H9 (cell line): ENCODE measurements at regions not wholly inside any gene's neighbourhood (a gene's known extent, or its start where the extent isn't known, plus 50 kb on each side); places are given as distances from the start of the nearest gene placed in this dataset.

ENCODE experiments used
- DNase-seq: peaks from one replicate; pipeline ENCODE4 v3.0.0-alpha.2; 2017
- H2AFZ ChIP-seq: one replicate; pipeline ENCODE4 v1.6.1; 2013; ENCODE audit warnings: mild to moderate bottlenecking, low read length, control low read depth, moderate library complexity
- H2AK5ac ChIP-seq: 2 replicates; pipeline ENCODE4 v1.6.1; 2013; ENCODE audit warnings: low read length, control low read depth, mixed read lengths; ENCODE audit not compliant: insufficient read length
- H2BK120ac ChIP-seq: one replicate; pipeline ENCODE4 v1.6.1; 2013; ENCODE audit warnings: low read depth, mild to moderate bottlenecking, low read length, control low read depth, inconsistent platforms; ENCODE audit not compliant: poor library complexity, severe bottlenecking
- H2BK12ac ChIP-seq: 2 replicates; pipeline ENCODE4 v1.6.1; 2013; ENCODE audit warnings: low read length, control low read depth, mixed read lengths, low read depth; ENCODE audit not compliant: insufficient read length
- H2BK15ac ChIP-seq: 2 replicates; pipeline ENCODE4 v1.6.1; 2013; ENCODE audit warnings: low read depth, low read length, control low read depth
- H2BK20ac ChIP-seq: one replicate; pipeline ENCODE4 v1.6.1; 2013; ENCODE audit warnings: low read depth, mild to moderate bottlenecking, low read length, control low read depth, inconsistent platforms; ENCODE audit not compliant: poor library complexity, severe bottlenecking
- H2BK5ac ChIP-seq: 2 replicates; pipeline ENCODE4 v1.6.1; 2013; ENCODE audit warnings: low read length, control low read depth, mixed read lengths; ENCODE audit not compliant: insufficient read length
- H3K14ac ChIP-seq: 2 replicates; pipeline ENCODE4 v1.6.1; 2013; ENCODE audit warnings: low read length, control low read depth; ENCODE audit not compliant: insufficient read depth
- H3K18ac ChIP-seq: 2 replicates; pipeline ENCODE4 v1.6.1; 2013; ENCODE audit warnings: low read depth, mild to moderate bottlenecking, mixed read lengths, low read length, control low read depth; ENCODE audit not compliant: insufficient read length
- H3K23ac ChIP-seq: 2 replicates; pipeline ENCODE4 v1.6.1; 2013; ENCODE audit warnings: low read length, control low read depth, mixed read lengths, low read depth; ENCODE audit not compliant: insufficient read length
- H3K23me2 ChIP-seq: 2 replicates; pipeline ENCODE4 v1.6.1; 2013; ENCODE audit warnings: low read depth, mild to moderate bottlenecking, mixed read lengths, low read length, control low read depth; ENCODE audit not compliant: insufficient read length, poor library complexity, severe bottlenecking
- H3K27ac ChIP-seq: 2 replicates; pipeline ENCODE4 v1.5.1; 2013; ENCODE audit warnings: low read length, control low read depth, mixed read lengths, low read depth; ENCODE audit not compliant: insufficient read length
- H3K27me3 ChIP-seq: 2 replicates; pipeline ENCODE4 v1.6.1; 2013; ENCODE audit warnings: low read length, control low read depth, inconsistent platforms; ENCODE audit not compliant: insufficient read depth
- H3K4ac ChIP-seq: 2 replicates; pipeline ENCODE4 v1.6.1; 2013; ENCODE audit warnings: low read depth, mild to moderate bottlenecking, control low read depth, inconsistent platforms, low read length, moderate library complexity
- H3K4me1 ChIP-seq: 2 replicates; pipeline ENCODE4 v1.6.1; 2013; ENCODE audit warnings: low read length, control low read depth, inconsistent platforms; ENCODE audit not compliant: insufficient read depth
- H3K4me2 ChIP-seq: 2 replicates; pipeline ENCODE4 v1.6.1; 2013; ENCODE audit warnings: low read length, control low read depth, mixed read lengths; ENCODE audit not compliant: insufficient read length, insufficient read depth
- H3K56ac ChIP-seq: 2 replicates; pipeline ENCODE4 v1.6.1; 2013; ENCODE audit warnings: low read depth, mild to moderate bottlenecking, mixed read lengths, low read length, control low read depth; ENCODE audit not compliant: insufficient read length
- H3K79me1 ChIP-seq: 2 replicates; pipeline ENCODE4 v1.6.1; 2013; ENCODE audit warnings: low read depth, mild to moderate bottlenecking, moderate library complexity, low read length, control low read depth, inconsistent platforms; ENCODE audit not compliant: insufficient read depth, poor library complexity, severe bottlenecking
- H3K79me2 ChIP-seq: 2 replicates; pipeline ENCODE4 v1.6.1; 2013; ENCODE audit warnings: low read length, control low read depth, inconsistent platforms; ENCODE audit not compliant: insufficient read depth
- H3K9ac ChIP-seq: 2 replicates; pipeline ENCODE4 v1.6.1; 2013; ENCODE audit warnings: low read length, control low read depth, mixed read lengths; ENCODE audit not compliant: insufficient read length; ENCODE audit errors: extremely low read depth
- H3K9me3 ChIP-seq: one replicate; pipeline ENCODE4 v1.6.1; 2013; ENCODE audit warnings: low read depth, low read length, inconsistent platforms; ENCODE audit not compliant: control insufficient read depth
- H3T11ph ChIP-seq: one replicate; pipeline ENCODE4 v1.6.1; 2013; ENCODE audit warnings: mild to moderate bottlenecking, low read length, control low read depth, inconsistent platforms
- H4K20me1 ChIP-seq: one replicate; pipeline ENCODE4 v1.6.1; 2013; ENCODE audit not compliant: control insufficient read depth, insufficient read length, insufficient read depth
- H4K5ac ChIP-seq: 2 replicates; pipeline ENCODE4 v1.6.1; 2013; ENCODE audit warnings: low read depth, mild to moderate bottlenecking, mixed read lengths, low read length, control low read depth; ENCODE audit not compliant: insufficient read length
- H4K8ac ChIP-seq: replicated peaks from 2 replicates; pipeline ENCODE4 v1.6.1; 2013; ENCODE audit warnings: low read length, control low read depth, mixed read lengths, low read depth; ENCODE audit not compliant: insufficient read length
- H4K91ac ChIP-seq: 2 replicates; pipeline ENCODE4 v1.6.1; 2013; ENCODE audit warnings: low read depth, mild to moderate bottlenecking, moderate library complexity, mixed read lengths, low read length, control low read depth; ENCODE audit not compliant: insufficient read length
- H3K27ac Mint-ChIP-seq, 3 experiments: 2 replicates in 2 of 3; 3 replicates in 1 of 3; pipeline ENCODE4 v1.8.0; 2020 to 2021; ENCODE audit warnings: mixed read lengths in 3 of 3, mild to moderate bottlenecking in 1 of 3, moderate library complexity in 1 of 3
- H3K27me3 Mint-ChIP-seq: 2 replicates; pipeline ENCODE4 v1.8.0; 2021; ENCODE audit warnings: low read depth, mild to moderate bottlenecking, moderate library complexity, mixed read lengths
- H3K36me3 Mint-ChIP-seq, 3 experiments: 2 replicates in 2 of 3; 3 replicates in 1 of 3; pipeline ENCODE4 v1.8.0; 2020 to 2021; ENCODE audit warnings: low read depth in 3 of 3, mixed read lengths in 3 of 3; ENCODE audit not compliant: insufficient read depth in 1 of 3
- H3K4me1 Mint-ChIP-seq, 2 experiments: 2 replicates each; pipeline ENCODE4 v1.8.0; 2020; ENCODE audit warnings: mixed read lengths in 2 of 2
- H3K4me3 Mint-ChIP-seq, 2 experiments: 2 replicates in 1 of 2; 3 replicates in 1 of 2; pipeline ENCODE4 v1.8.0; 2020 to 2021; ENCODE audit warnings: mild to moderate bottlenecking in 2 of 2, mixed read lengths in 2 of 2, moderate library complexity in 1 of 2
- H3K9me3 Mint-ChIP-seq, 2 experiments: 2 replicates in 1 of 2; 3 replicates in 1 of 2; pipeline ENCODE4 v1.8.0; 2020; ENCODE audit warnings: mild to moderate bottlenecking in 2 of 2, mixed read lengths in 2 of 2, moderate library complexity in 1 of 2
- WGBS: extraction: QIAGEN DNeasy Blood & Tissue Kit; methylation state at CpG from one replicate; pipeline ENCODE4 v1.1.7; 2013; ENCODE audit warnings: missing lambda C conversion rate, low lambda C conversion rate, mixed read lengths; ENCODE audit not compliant: insufficient read length; ENCODE audit errors: extremely low coverage; 5-methylcytosine and 5-hydroxymethylcytosine counted together
- TF ChIP-seq, protein P1 (sequence below): fragments of 200-600 bp; sonication (generic); conservative IDR thresholded peaks from 3 replicates; pipeline ENCODE4 v1.8.0; 2021; ENCODE audit warnings: antibody characterized with exemption, mild to moderate bottlenecking

DNA sequence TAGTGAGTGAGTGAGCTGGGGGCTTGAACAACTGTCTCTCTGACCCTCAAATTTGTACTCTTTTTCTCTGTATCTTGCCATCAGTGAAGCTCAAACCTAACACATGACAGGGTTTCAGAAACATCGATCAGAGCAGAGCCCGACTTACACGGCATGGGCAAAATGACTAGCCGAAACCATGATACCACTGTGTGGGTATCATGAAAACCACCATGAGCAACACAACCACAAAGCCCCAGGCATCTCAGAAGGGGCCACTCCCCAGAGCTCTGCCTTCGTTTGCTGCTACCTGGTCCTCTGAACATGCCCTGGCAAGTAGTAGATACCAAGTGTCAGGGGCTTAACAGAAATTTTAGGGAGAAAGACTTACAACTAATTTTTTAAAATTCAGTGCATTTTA lies 308.5 kb downstream of the WDR11 start:
- Histone ChIP-seq H3K27ac (no peak overlapping the region), H2BK20ac (no peak overlapping the region), H3K79me1 (no peaks in the 10 kb centered on the region), H3K27me3 (no peaks in the 10 kb centered on the region), H3K14ac (no peak overlapping the region), H3K4me1 (no peaks in the 10 kb centered on the region), H2BK5ac (no peak overlapping the region), H3K18ac (no peak overlapping the region), H2AK5ac (no peak overlapping the region), H2BK12ac (no peak overlapping the region), H4K5ac (no peak overlapping the region), H3K23ac (no peak overlapping the region), H2BK15ac (no peak overlapping the region), H3T11ph (no peak overlapping the region), H2BK120ac (no peak overlapping the region), H3K4ac (no peak overlapping the region), H3K9ac (no peak overlapping the region), H3K23me2 (no peaks in the 10 kb centered on the region), H4K20me1 (no peaks in the 10 kb centered on the region), H3K79me2 (no peaks in the 10 kb centered on the region), H4K8ac (no peak overlapping the region), H3K56ac (no peak overlapping the region), H3K9me3 (no peaks in the 10 kb centered on the region), H2AFZ (no peak overlapping the region), H3K4me2 (no peak overlapping the region), H4K91ac (no peak overlapping the region)
- H3K36me3 Mint-ChIP-seq: peaks cover 0 to 5% (median 0%) of the 10 kb centered on the region in 3 experiments; a peak in 3 of 7 replicates
- H3K4me3 Mint-ChIP-seq: no peak overlapping the region
- H3K27ac Mint-ChIP-seq: no peak overlapping the region
- H3K9me3 Mint-ChIP-seq: peaks cover 3 to 10% of the 10 kb centered on the region in 2 experiments
- DNase-seq: no peak
- H3K4me1 Mint-ChIP-seq: no peaks in the 10 kb centered on the region; a peak in 1 of 4 replicates
- no CpG with 5 or more reads among the region's 5 CpGs for WGBS
- TF ChIP-seq, protein P1, sequence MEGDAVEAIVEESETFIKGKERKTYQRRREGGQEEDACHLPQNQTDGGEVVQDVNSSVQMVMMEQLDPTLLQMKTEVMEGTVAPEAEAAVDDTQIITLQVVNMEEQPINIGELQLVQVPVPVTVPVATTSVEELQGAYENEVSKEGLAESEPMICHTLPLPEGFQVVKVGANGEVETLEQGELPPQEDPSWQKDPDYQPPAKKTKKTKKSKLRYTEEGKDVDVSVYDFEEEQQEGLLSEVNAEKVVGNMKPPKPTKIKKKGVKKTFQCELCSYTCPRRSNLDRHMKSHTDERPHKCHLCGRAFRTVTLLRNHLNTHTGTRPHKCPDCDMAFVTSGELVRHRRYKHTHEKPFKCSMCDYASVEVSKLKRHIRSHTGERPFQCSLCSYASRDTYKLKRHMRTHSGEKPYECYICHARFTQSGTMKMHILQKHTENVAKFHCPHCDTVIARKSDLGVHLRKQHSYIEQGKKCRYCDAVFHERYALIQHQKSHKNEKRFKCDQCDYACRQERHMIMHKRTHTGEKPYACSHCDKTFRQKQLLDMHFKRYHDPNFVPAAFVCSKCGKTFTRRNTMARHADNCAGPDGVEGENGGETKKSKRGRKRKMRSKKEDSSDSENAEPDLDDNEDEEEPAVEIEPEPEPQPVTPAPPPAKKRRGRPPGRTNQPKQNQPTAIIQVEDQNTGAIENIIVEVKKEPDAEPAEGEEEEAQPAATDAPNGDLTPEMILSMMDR: no peak
- H3K27me3 Mint-ChIP-seq: no peaks in the 10 kb centered on the region; the same call in 1 of the 2 replicates
